HCT116 (cell line): ENCODE measurements at regions not wholly inside any gene's neighbourhood (a gene's known extent, or its start where the extent isn't known, plus 50 kb on each side); places are given as distances from the start of the nearest gene placed in this dataset.
A peak's percentile ranks its signal among the peaks of the same experiment; 100 is the strongest.

Experiments used
- ATAC-seq: fragments of 200-7000 bp; cut with Tn5 transposase; 2 replicates; pipeline ENCODE4 v1.9.1; 2020; ENCODE audit warnings: mild to moderate bottlenecking, moderate library complexity
- BruUV-seq: library from RNA; stranded (reverse); fragments of 400-500 nt; replicated peaks from 2 replicates; lab custom pipeline; 2021; lab: Mats Ljungman, UMichigan
- CTCF ChIA-PET: fragments of 300-600 bp; sonication (Branson Sonifier 250); formaldehyde crosslinking; loops from one replicate; lab custom pipeline; 2021; ENCODE audit warnings: antibody characterized with exemption; lab: Charles Lee
- POLR2A ChIA-PET: fragments of 300-600, 350-600 bp; sonication (Branson Sonifier 250); formaldehyde crosslinking; loops from one replicate; lab custom pipeline; 2021; ENCODE audit warnings: antibody characterized with exemption; lab: Charles Lee
- RAD21 ChIA-PET, 2 experiments: fragments of 300-600 bp; sonication (Branson Sonifier 250); formaldehyde crosslinking; loops; one replicate each; lab custom pipeline; 2023; ENCODE audit warnings: low total read pairs in 2 of 2; ENCODE audit not compliant: uncharacterized antibody in 2 of 2, unreplicated experiment in 2 of 2, low non-redundant PET in 1 of 2; lab: Charles Lee
- DNase-seq: peaks from one replicate; pipeline ENCODE4 v3.0.0-alpha.2; 2010; ENCODE audit warnings: low read depth, low spot score
- H2AFZ ChIP-seq: fragments of 200-600 bp; shearing (Covaris generic), sonication (generic); 2 replicates; pipeline ENCODE4 v1.6.1; 2017; ENCODE audit warnings: low read depth, mixed run types, mixed read lengths, antibody characterized with exemption, low read length; ENCODE audit not compliant: poor library complexity, severe bottlenecking
- H3K27ac ChIP-seq: 2 replicates; pipeline ENCODE4 v1.5.1; 2012; ENCODE audit warnings: low read depth, low read length
- H3K27me3 ChIP-seq: fragments of 200-600 bp; sonication (generic); 2 replicates; pipeline ENCODE4 v1.6.1; 2016; ENCODE audit warnings: mixed run types, low read length, mixed read lengths; ENCODE audit not compliant: insufficient read depth
- H3K36me3 ChIP-seq, 2 experiments: fragments of 200-500 bp in 1 of 2; fragments of 200-600 bp in 1 of 2; sonication (Bioruptor generic) in 1 of 2; sonication (generic) in 1 of 2; 2 replicates each; pipeline versions ENCODE4 v1.5.1 to v1.6.1; 2014 to 2016; ENCODE audit warnings: low read length in 2 of 2, inconsistent platforms in 1 of 2, mixed read lengths in 1 of 2, mixed run types in 1 of 2; ENCODE audit not compliant: insufficient read depth in 2 of 2, control insufficient read depth in 1 of 2
- H3K4me1 ChIP-seq, 2 experiments: fragments of 200-600 bp in 1 of 2; sonication (generic) in 1 of 2; 2 replicates each; pipeline versions ENCODE4 v1.5.1 to v1.6.1; 2012 to 2017; ENCODE audit warnings: low read length in 2 of 2, inconsistent platforms in 1 of 2, mild to moderate bottlenecking in 1 of 2, mixed read lengths in 1 of 2, mixed run types in 1 of 2, moderate library complexity in 1 of 2; ENCODE audit not compliant: insufficient read depth in 2 of 2, control insufficient read depth in 1 of 2
- H3K4me2 ChIP-seq: fragments of 200-600 bp; sonication (generic); 2 replicates; pipeline ENCODE4 v1.6.1; 2017; ENCODE audit warnings: mixed run types, low read length, mixed read lengths
- H3K4me3 ChIP-seq, 2 experiments: fragments of 200-600 bp in 1 of 2; sonication (generic) in 1 of 2; replicated peaks in 1 of 2; 2 replicates each; pipeline ENCODE4 v1.5.1; 2011 to 2016; ENCODE audit warnings: low read length in 2 of 2, control low read depth in 1 of 2, low read depth in 1 of 2, mild to moderate bottlenecking in 1 of 2, mixed read lengths in 1 of 2, mixed run types in 1 of 2
- H3K79me2 ChIP-seq: fragments of 200-600 bp; sonication (generic); 2 replicates; pipeline ENCODE4 v1.6.1; 2017; ENCODE audit warnings: mild to moderate bottlenecking, mixed run types, low read length, moderate library complexity, mixed read lengths; ENCODE audit not compliant: insufficient read depth
- H3K9ac ChIP-seq: fragments of 200-600 bp; sonication (generic); 2 replicates; pipeline ENCODE4 v1.6.1; 2016; ENCODE audit warnings: low read length, mixed read lengths
- H3K9me2 ChIP-seq: fragments of 200-600 bp; sonication (generic), shearing (Covaris generic); 2 replicates; pipeline ENCODE4 v1.6.1; 2017; ENCODE audit warnings: mixed run types, mild to moderate bottlenecking, moderate library complexity; ENCODE audit not compliant: insufficient read depth
- H3K9me3 ChIP-seq, 2 experiments: fragments of 200-500 bp in 1 of 2; fragments of 200-600 bp in 1 of 2; sonication (Bioruptor generic) in 1 of 2; sonication (generic) in 1 of 2; 2 replicates each; pipeline ENCODE4 v1.6.1; 2014 to 2017; ENCODE audit warnings: low read length in 2 of 2, mixed read lengths in 2 of 2, inconsistent platforms in 1 of 2, low read depth in 1 of 2, mild to moderate bottlenecking in 1 of 2, mixed run types in 1 of 2, moderate library complexity in 1 of 2; ENCODE audit not compliant: control insufficient read depth in 1 of 2, insufficient read depth in 1 of 2
- H4K20me1 ChIP-seq: fragments of 200-600 bp; sonication (generic), shearing (Covaris generic); 2 replicates; pipeline ENCODE4 v1.6.1; 2017; ENCODE audit warnings: mixed run types, mild to moderate bottlenecking, moderate library complexity; ENCODE audit not compliant: insufficient read depth
- CBX3 ChIP-seq: IDR thresholded peaks from 2 replicates; pipeline ENCODE4 v1.6.1; 2012; ENCODE audit warnings: low read depth
- CEBPB ChIP-seq: IDR thresholded peaks from 2 replicates; pipeline ENCODE4 v1.6.1; 2012; ENCODE audit warnings: low read depth
- CTCF ChIP-seq, 3 experiments: fragments of 200-600 bp in 1 of 3; sonication (generic) in 1 of 3; IDR thresholded peaks in 2 of 3; conservative IDR thresholded peaks in 1 of 3; 2 replicates each; pipeline ENCODE4 v1.5.1; 2012 to 2017; ENCODE audit warnings: low read depth in 2 of 3, low read length in 2 of 3, antibody characterized with exemption in 1 of 3, borderline replicate concordance in 1 of 3, control low read depth in 1 of 3, mild to moderate bottlenecking in 1 of 3, mixed read lengths in 1 of 3, mixed run types in 1 of 3, moderate library complexity in 1 of 3; ENCODE audit not compliant: insufficient read depth in 1 of 3
- EGR1 ChIP-seq: IDR thresholded peaks from 2 replicates; pipeline ENCODE4 v1.6.1; 2012; ENCODE audit warnings: low read depth
- EZH2phosphoT487 ChIP-seq: fragments of 200-600 bp; IDR thresholded peaks from 2 replicates; pipeline ENCODE4 v1.6.1; 2018; ENCODE audit warnings: antibody characterized with exemption, borderline replicate concordance
- FOSL1 ChIP-seq: IDR thresholded peaks from 2 replicates; pipeline ENCODE4 v1.6.1; 2012; ENCODE audit warnings: low read depth
- JUND ChIP-seq: IDR thresholded peaks from 2 replicates; pipeline ENCODE4 v1.6.1; 2012
- POLR2A ChIP-seq: IDR thresholded peaks from 2 replicates; pipeline ENCODE4 v1.7.0; 2011; ENCODE audit warnings: borderline replicate concordance; ENCODE audit not compliant: insufficient read depth, insufficient read length; ENCODE audit errors: extremely low read depth
- POLR2AphosphoS5 ChIP-seq: IDR thresholded peaks from 2 replicates; pipeline ENCODE4 v1.6.1; 2011; ENCODE audit warnings: mild to moderate bottlenecking, low read depth, low read length, moderate library complexity
- RAD21 ChIP-seq: IDR thresholded peaks from 2 replicates; pipeline ENCODE4 v1.6.1; 2012; ENCODE audit warnings: low read depth, mild to moderate bottlenecking
- REST ChIP-seq: IDR thresholded peaks from 2 replicates; pipeline ENCODE4 v1.6.1; 2012; ENCODE audit warnings: low read depth
- SIN3A ChIP-seq: IDR thresholded peaks from 2 replicates; pipeline ENCODE4 v1.6.1; 2012; ENCODE audit warnings: low read depth
- SRF ChIP-seq: IDR thresholded peaks from 2 replicates; pipeline ENCODE4 v1.6.1; 2012; ENCODE audit warnings: low read depth
- YY1 ChIP-seq: IDR thresholded peaks from 2 replicates; pipeline ENCODE4 v1.6.1; 2011; ENCODE audit warnings: low read length, low read depth, moderate library complexity, mild to moderate bottlenecking; ENCODE audit not compliant: insufficient replicate concordance; ENCODE audit errors: extremely low read depth
- ZFX ChIP-seq: fragments of 450-650 bp; IDR thresholded peaks from 2 replicates; pipeline ENCODE4 v1.6.1; 2017
- intact Hi-C: fragments of 100-400 bp; cut with micrococcal nuclease; formaldehyde crosslinking; loops from 2 replicates; pipeline ENCODE4 v1.10.0; 2022

GRCh38 chr3:186464424-186465093, 79.6 kb downstream of the CRYGS start:
- intact Hi-C loops: no loop called here
- Histone ChIP-seq H2AFZ (no peak overlapping the region), H4K20me1 (no peaks in the 10 kb centered on the region), H3K4me1 (peaks cover 0 to 3% of the 10 kb centered on the region in 2 experiments; a peak in 1 of 4 replicates), H3K4me3 (no peak overlapping the region), H3K9ac (no peak overlapping the region), H3K27me3 (peaks cover 8% of the 10 kb centered on the region; the same call in 1 of the 2 replicates), H3K4me2 (no peak overlapping the region), H3K79me2 (no peaks in the 10 kb centered on the region), H3K9me3 (no peaks in the 10 kb centered on the region), H3K9me2 (no peaks in the 10 kb centered on the region), H3K36me3 (no peaks in the 10 kb centered on the region), H3K27ac (no peak overlapping the region)
- TF ChIP-seq RAD21 (0 out of 2 replicates have a peak, but pooled peaks have one; percentile 10), POLR2AphosphoS5 (no peak), CEBPB (no peak), CTCF (IDR thresholded peaks at IDR 0.05 in 2 of 3, conservative IDR thresholded peaks at IDR 0.05 in 1 of 3; ENCODE audit: borderline replicate concordance in 1 of 3, insufficient read depth in 1 of 3, low read depth in 2 of 3, low read length in 2 of 3) (peak in 2 of 3 experiments; percentile 35 to 51; a peak in 4 of 6 replicates), EZH2phosphoT487 (no peak), FOSL1 (no peak), ZFX (no peak)
- DNase-seq (no peak), ATAC-seq (peak; percentile 89)
- ChIA-PET POLR2A (no interaction called here), RAD21 (no interaction called here), CTCF (no interaction called here)
- BruUV-seq: no TSS peak

DNA sequence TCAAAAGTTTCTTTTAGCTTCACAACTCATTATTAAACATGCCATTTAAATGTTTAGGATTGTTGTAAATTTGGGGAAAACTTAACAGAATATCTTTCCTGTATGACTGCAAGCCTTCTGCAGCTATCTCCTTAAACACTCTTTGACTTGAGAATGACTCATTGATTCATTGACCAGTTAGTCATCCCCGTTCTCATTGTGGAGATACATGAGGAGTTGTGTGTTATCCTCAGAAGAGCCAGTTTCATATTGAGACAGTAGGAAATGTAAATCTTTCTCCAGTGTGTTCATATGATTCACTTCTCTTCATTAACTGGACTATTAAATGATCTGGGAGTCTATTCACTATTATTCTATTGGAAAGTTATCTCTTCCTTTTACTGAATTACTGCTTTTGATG, 83.0 kb downstream of the CRYGS start:
- Histone ChIP-seq H3K36me3 (no peaks in the 10 kb centered on the region), H3K4me2 (no peak overlapping the region; the same call in 1 of the 2 replicates), H4K20me1 (no peaks in the 10 kb centered on the region), H3K9me3 (no peaks in the 10 kb centered on the region), H2AFZ (no peak overlapping the region), H3K4me1 (peaks cover 0 to 3% of the 10 kb centered on the region in 2 experiments; a peak in 1 of 4 replicates), H3K79me2 (no peaks in the 10 kb centered on the region), H3K9me2 (no peaks in the 10 kb centered on the region), H3K27ac (no peak overlapping the region), H3K27me3 (peaks cover 36% of the 10 kb centered on the region; the same call in 1 of the 2 replicates), H3K4me3 (no peak overlapping the region), H3K9ac (no peak overlapping the region)
- BruUV-seq: no TSS peak
- ChIA-PET POLR2A (no interaction called here), CTCF (no interaction called here), RAD21 (no interaction called here)
- DNase-seq: no peak
- TF ChIP-seq YY1: no peak
- 0 out of 2 replicates have a peak, but pooled peaks have one; percentile 23 for TF ChIP-seq CBX3
- peak; percentile 47 for TF ChIP-seq FOSL1
- TF ChIP-seq RAD21: no peak
- TF ChIP-seq EGR1: no peak
- TF ChIP-seq REST: no peak
- peak; percentile 41; the same call in 1 of the 2 replicates for TF ChIP-seq JUND
- TF ChIP-seq SIN3A: no peak
- no peak for TF ChIP-seq POLR2A
- TF ChIP-seq SRF: no peak
- intact Hi-C loops: no loop called here
- ATAC-seq: no peak
